Neural progenitor cell (in vitro differentiated cells): ENCODE measurements at regions not wholly inside any gene's neighbourhood (a gene's known extent, or its start where the extent isn't known, plus 50 kb on each side); places are given as distances from the start of the nearest gene placed in this dataset.

Source experiments
- CTCF ChIP-seq: fragments of 200-600 bp; sonication (generic); IDR thresholded peaks from 2 replicates; pipeline ENCODE4 v1.5.1; 2017; ENCODE audit warnings: antibody characterized with exemption, mild to moderate bottlenecking
- EZH2 ChIP-seq: fragments of 200-600 bp; sonication (generic); IDR thresholded peaks from 2 replicates; pipeline ENCODE4 v1.6.1; 2017; ENCODE audit warnings: antibody characterized with exemption, mild to moderate bottlenecking, moderate library complexity

- TF ChIP-seq CTCF (no peak), EZH2 (no peak)
Observed at GRCh38 chr6:80622641-80623040, 516.2 kb downstream of the BCKDHB start.
